Esophagus squamous epithelium (tissue), 5 donors: ENCODE measurements at regions not wholly inside any gene's neighbourhood (a gene's known extent, or its start where the extent isn't known, plus 50 kb on each side); places are given as distances from the start of the nearest gene placed in this dataset.
"Not testable (repeated sequence)": the region's sequence is repeated elsewhere in the genome, so short reads cannot be mapped to it uniquely, and the experiment has no call there.

ENCODE experiments used
- DNase-seq: peaks from one replicate; lab custom pipeline; 2025; lab: John Stamatoyannopoulos, UW
- H3K27ac ChIP-seq, 4 donors: fragments of 200-600 bp; sonication (generic); one replicate each; pipeline ENCODE4 v1.5.1; 2016 to 2019; ENCODE audit warnings: mild to moderate bottlenecking in 1 of 4
- H3K27me3 ChIP-seq, 4 donors: fragments of 200-600 bp; sonication (generic); 1 replicate in 3 of 4; 2 replicates in 1 of 4; pipeline versions ENCODE4 v1.5.1 to v1.6.0; 2017 to 2021; ENCODE audit warnings: antibody characterized with exemption in 1 of 4
- H3K36me3 ChIP-seq, 3 donors: fragments of 200-600 bp; sonication (generic); one replicate each; pipeline ENCODE4 v1.5.1; 2016 to 2019
- H3K4me1 ChIP-seq, 3 donors: fragments of 200-600 bp; sonication (generic); one replicate each; pipeline ENCODE4 v1.5.1; 2017 to 2019
- H3K4me3 ChIP-seq, 4 donors: fragments of 200-600 bp; sonication (generic); 1 replicate in 3 of 4; 2 replicates in 1 of 4; pipeline ENCODE4 v1.5.1; 2016 to 2019; ENCODE audit warnings: mild to moderate bottlenecking in 2 of 4, moderate library complexity in 1 of 4
- H3K9me3 ChIP-seq, 3 donors: fragments of 200-600 bp; sonication (generic); one replicate each; pipeline ENCODE4 v1.5.1; 2016 to 2019
- POLR2A ChIP-seq, 4 donors: fragments of 450-650 bp; IDR thresholded peaks; one replicate each; pipeline ENCODE4 v1.6.1; 2017; ENCODE audit warnings: antibody characterized with exemption in 4 of 4, mild to moderate bottlenecking in 4 of 4, moderate library complexity in 3 of 4
- WGBS, 2 donors: methylation state at CpG; one replicate each; pipeline ENCODE4 v1.1.5; 2018; 5-methylcytosine and 5-hydroxymethylcytosine counted together
- intact Hi-C: fragments of 100-400 bp; cut with DNase I; formaldehyde crosslinking; loops from one replicate; pipeline ENCODE4 v1.15.0; 2022
- TF ChIP-seq, protein P1 (sequence below), 6 experiments: fragments of 450-650 bp in 4 of 6; fragments of 200-600 bp in 2 of 6; sonication (generic) in 2 of 6; IDR thresholded peaks; one replicate each; pipeline ENCODE4 v1.5.1; 2016 to 2019; ENCODE audit warnings: antibody characterized with exemption in 6 of 6, mild to moderate bottlenecking in 4 of 6, moderate library complexity in 4 of 6
- donor health status: DM: yes; HTN: yes; CAD: no.

DNA sequence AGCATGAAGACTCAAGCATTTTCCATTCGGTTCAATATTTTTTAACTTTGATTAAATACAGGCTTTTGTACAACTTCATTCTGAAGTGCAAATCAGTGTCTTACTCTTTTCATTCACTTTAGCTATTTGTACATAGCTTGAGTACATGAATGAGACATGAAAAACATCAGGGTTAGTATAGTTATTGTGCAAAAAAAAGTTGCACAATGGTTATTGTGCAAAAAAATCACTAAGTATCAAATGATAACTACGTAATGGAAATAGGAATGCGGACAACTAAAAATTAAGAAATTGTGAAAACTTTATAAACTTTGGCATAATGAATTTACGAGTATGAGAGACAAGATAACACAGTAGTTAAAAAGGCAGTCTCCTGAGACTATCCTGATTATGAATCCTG, 442.9 kb downstream of the ARL4A start:
- Histone ChIP-seq H3K27ac (no peak overlapping the region), H3K4me3 (no peak overlapping the region), H3K36me3 (no peaks in the 10 kb centered on the region), H3K9me3 (no peaks in the 10 kb centered on the region), H3K27me3 (no peaks in the 10 kb centered on the region), H3K4me1 (no peaks in the 10 kb centered on the region)
- no peak for DNase-seq
- TF ChIP-seq, protein P1, sequence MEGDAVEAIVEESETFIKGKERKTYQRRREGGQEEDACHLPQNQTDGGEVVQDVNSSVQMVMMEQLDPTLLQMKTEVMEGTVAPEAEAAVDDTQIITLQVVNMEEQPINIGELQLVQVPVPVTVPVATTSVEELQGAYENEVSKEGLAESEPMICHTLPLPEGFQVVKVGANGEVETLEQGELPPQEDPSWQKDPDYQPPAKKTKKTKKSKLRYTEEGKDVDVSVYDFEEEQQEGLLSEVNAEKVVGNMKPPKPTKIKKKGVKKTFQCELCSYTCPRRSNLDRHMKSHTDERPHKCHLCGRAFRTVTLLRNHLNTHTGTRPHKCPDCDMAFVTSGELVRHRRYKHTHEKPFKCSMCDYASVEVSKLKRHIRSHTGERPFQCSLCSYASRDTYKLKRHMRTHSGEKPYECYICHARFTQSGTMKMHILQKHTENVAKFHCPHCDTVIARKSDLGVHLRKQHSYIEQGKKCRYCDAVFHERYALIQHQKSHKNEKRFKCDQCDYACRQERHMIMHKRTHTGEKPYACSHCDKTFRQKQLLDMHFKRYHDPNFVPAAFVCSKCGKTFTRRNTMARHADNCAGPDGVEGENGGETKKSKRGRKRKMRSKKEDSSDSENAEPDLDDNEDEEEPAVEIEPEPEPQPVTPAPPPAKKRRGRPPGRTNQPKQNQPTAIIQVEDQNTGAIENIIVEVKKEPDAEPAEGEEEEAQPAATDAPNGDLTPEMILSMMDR (IDR thresholded peaks at IDR 0.05) = no peak
- no peak for TF ChIP-seq POLR2A (IDR thresholded peaks at IDR 0.05)
- 82 to 83% methylated on average over 4 of the region's 4 CpGs for WGBS, 2 donors
- intact Hi-C loops = no loop called here

DNA sequence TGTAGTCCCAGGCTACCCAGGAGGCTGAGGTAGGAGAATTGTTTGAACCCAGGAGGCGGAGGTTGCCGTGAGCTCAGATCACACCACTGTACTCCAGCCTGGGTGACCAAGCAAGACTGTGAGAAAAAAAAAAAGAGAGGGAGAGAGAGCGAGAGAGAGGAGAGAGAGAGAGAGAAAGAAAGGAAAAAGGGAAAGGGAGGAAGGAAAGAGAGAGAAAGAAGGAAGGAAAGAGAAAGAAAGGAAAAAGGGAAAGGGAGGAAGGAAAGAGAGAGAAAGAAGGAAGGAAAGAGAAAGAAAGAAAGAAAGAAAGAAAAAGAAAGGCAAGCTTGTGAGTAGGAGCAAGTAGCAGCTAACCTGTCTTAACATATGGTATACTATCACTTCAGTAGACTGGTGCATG, 443.5 kb downstream of the ARL4A start:
- intact Hi-C loops, H3K27me3 ChIP-seq: not testable (repeated sequence)
- WGBS, 2 donors = 98 to 100% methylated on average over 3 of the region's 3 CpGs

DNA sequence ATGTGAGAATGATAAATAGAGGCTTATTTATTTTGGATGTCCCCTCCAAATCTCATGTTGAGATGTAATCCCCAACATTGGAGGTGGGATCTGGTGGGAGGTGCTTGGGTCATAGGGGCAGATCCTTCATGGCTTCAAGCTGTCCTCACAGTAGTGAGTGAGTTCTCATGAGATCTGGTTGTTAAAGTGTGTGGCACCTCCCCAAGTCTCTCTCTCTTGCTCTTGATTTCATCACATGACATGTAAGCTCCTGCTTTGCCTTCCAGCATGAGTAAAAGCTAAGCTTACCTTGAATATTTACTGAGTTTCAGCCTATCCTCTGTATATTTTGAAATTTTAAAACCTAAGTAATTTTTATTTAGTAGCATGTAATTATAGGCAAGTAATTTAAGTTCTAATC, 444.9 kb downstream of the ARL4A start:
- TF ChIP-seq, protein P1 (IDR thresholded peaks at IDR 0.05) = no peak
- no peak for TF ChIP-seq POLR2A (IDR thresholded peaks at IDR 0.05)
- Histone ChIP-seq H3K4me3 (no peak overlapping the region), H3K9me3 (peaks cover 0 to 7% (median 0%) of the 10 kb centered on the region in 3 donors), H3K27ac (no peak overlapping the region), H3K4me1 (no peaks in the 10 kb centered on the region), H3K36me3 (no peaks in the 10 kb centered on the region), H3K27me3 (no peaks in the 10 kb centered on the region)
- intact Hi-C loops = no loop called here
- no peak for DNase-seq

More for the DNA sequence above, 443.5 kb downstream of the ARL4A start:
- not testable (repeated sequence) for H3K4me1 ChIP-seq, DNase-seq, H3K4me3 ChIP-seq, H3K9me3 ChIP-seq, H3K36me3 ChIP-seq, H3K27ac ChIP-seq

DNA sequence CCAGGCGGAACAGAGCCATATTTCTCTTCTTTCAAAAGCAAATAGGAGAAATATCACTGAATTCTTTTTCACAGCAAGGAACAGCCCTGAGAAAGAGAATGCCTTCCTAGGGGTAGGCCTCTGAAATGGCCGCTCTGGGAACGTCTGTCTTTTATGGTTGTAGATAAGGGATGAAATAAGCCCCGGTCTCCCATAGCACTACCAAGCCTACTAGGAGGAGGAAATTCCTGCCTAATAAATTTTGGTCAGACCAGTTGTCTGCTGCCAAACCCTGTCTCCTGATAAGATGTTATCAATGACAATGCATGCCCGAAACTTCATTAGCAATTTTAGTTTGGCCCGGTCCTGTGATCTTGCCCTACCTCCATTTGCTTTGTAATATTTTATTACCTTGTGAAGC, 448.9 kb downstream of the ARL4A start:
- H3K27ac ChIP-seq, H3K4me1 ChIP-seq, H3K9me3 ChIP-seq, DNase-seq, intact Hi-C loops, H3K4me3 ChIP-seq, H3K36me3 ChIP-seq, H3K27me3 ChIP-seq: not testable (repeated sequence)
- 95 to 97% methylated on average over 6 of the region's 6 CpGs for WGBS, 2 donors

DNA sequence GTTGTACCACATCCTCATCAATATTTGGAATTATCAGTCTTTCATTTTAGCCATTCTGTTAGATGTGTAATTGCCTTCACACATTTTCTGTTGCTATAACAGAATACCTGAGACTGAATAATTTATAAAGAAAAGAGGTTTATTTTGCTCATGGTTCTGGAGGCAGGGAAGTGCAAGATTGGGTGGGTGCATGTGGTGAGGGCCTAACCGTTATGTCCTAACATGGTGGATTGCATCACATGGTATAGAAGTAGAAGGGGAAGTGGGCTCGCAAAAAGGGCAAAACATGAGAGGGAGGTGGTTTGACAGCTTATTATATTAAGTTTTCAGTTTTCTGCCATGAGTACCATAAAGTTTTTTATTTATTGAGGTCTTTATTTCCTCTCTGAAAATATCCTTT, 452.0 kb downstream of the ARL4A start:
- no peaks in the 10 kb centered on the region for H3K27me3 ChIP-seq
- H3K4me1 ChIP-seq = no peaks in the 10 kb centered on the region
- DNase-seq = no peak
- intact Hi-C loops = no loop called here
- TF ChIP-seq POLR2A (IDR thresholded peaks at IDR 0.05) = no peak
- no peak overlapping the region for H3K4me3 ChIP-seq
- H3K9me3 ChIP-seq = peaks cover 0 to 7% (median 0%) of the 10 kb centered on the region in 3 donors
- WGBS, 2 donors = 82 to 95% methylated on average over 2 of the region's 2 CpGs
- no peaks in the 10 kb centered on the region for H3K36me3 ChIP-seq
- no peak overlapping the region for H3K27ac ChIP-seq

DNA sequence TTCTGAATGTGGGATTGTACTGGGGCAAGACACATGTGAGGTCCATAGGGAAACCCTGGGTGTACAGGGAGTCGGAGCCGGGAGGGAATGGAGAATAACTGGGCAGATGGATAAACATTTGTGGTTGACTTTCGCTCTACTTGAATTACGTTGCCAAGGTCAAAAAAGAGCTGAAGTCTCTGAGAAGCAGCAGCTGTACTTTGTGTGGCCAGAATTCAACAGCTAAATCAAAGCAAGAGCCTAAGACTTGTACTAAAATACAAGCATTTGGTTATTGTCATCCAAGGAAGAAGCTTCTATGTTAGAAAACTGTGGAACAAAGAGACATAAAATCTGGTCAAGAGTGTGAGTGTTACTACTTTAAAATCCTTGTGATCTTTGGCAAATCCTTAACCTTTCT, 457.2 kb downstream of the ARL4A start:
- TF ChIP-seq, protein P1 (IDR thresholded peaks at IDR 0.05) = no peak
- TF ChIP-seq POLR2A (IDR thresholded peaks at IDR 0.05) = no peak
- 64 to 82% methylated on average over 4 of the region's 4 CpGs for WGBS, 2 donors
- no peaks in the 10 kb centered on the region for H3K27me3 ChIP-seq
- no peaks in the 10 kb centered on the region for H3K36me3 ChIP-seq
- H3K9me3 ChIP-seq = no peaks in the 10 kb centered on the region
- DNase-seq = no peak
- H3K4me3 ChIP-seq = no peak overlapping the region
- H3K4me1 ChIP-seq = no peaks in the 10 kb centered on the region
- H3K27ac ChIP-seq = no peak overlapping the region
- intact Hi-C loops = no loop called here

DNA sequence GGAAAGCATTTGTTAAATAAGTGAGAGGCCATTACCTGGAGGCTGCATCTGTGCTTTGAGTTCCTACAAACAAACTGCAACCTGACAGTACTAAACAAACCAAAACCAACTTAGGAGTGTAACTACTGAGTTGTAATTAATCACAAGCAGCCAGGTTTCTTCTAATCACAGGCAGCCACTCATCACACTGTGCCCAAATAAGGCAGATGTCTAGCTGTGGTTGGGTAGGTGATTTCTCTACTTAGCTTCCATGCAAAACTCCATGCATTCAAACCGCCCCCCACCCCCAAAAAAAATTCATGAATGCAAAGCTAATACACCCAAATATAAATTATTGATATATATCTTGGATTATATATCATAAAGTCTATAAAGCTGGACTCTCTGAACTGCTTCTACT, 461.1 kb downstream of the ARL4A start:
- intact Hi-C loops = no loop called here

More for the DNA sequence above, 461.1 kb downstream of the ARL4A start:
- Histone ChIP-seq H3K9me3 (no peaks in the 10 kb centered on the region), H3K36me3 (no peaks in the 10 kb centered on the region), H3K27ac (no peak overlapping the region), H3K27me3 (peaks cover 0 to 2% (median 0%) of the 10 kb centered on the region in 4 donors), H3K4me1 (no peaks in the 10 kb centered on the region), H3K4me3 (no peak overlapping the region)
- WGBS, 2 donors = 27 to 29% methylated on average over 1 of the region's 1 CpG
- TF ChIP-seq, protein P1 (IDR thresholded peaks at IDR 0.05) = no peak
- TF ChIP-seq POLR2A (IDR thresholded peaks at IDR 0.05) = no peak
- no peak for DNase-seq
